A673 (cell line): ENCODE measurements at regions not wholly inside any gene's neighbourhood (a gene's known extent, or its start where the extent isn't known, plus 50 kb on each side); places are given as distances from the start of the nearest gene placed in this dataset.
"Not testable (repeated sequence)": the region's sequence is repeated elsewhere in the genome, so short reads cannot be mapped to it uniquely, and the experiment has no call there.

Experiments
- EZH2 ChIP-seq: fragments of 200-600 bp; sonication (generic); IDR thresholded peaks from 2 replicates; pipeline ENCODE4 v1.6.1; 2017; ENCODE audit warnings: borderline replicate concordance, low read depth, mild to moderate bottlenecking, mixed read lengths, antibody characterized with exemption, low read length; ENCODE audit not compliant: poor library complexity, severe bottlenecking
- TF ChIP-seq, protein P1 (sequence below): fragments of 300-800, 200-600 bp; sonication (generic); conservative IDR thresholded peaks from 2 replicates; pipeline ENCODE4 v1.5.1; 2017; ENCODE audit warnings: low read depth, mild to moderate bottlenecking, antibody characterized with exemption, low read length, moderate library complexity, mixed read lengths

GRCh38 chr11:37431633-37432230 lies 833.7 kb upstream of the RAG2 start:
- TF ChIP-seq, protein P1, sequence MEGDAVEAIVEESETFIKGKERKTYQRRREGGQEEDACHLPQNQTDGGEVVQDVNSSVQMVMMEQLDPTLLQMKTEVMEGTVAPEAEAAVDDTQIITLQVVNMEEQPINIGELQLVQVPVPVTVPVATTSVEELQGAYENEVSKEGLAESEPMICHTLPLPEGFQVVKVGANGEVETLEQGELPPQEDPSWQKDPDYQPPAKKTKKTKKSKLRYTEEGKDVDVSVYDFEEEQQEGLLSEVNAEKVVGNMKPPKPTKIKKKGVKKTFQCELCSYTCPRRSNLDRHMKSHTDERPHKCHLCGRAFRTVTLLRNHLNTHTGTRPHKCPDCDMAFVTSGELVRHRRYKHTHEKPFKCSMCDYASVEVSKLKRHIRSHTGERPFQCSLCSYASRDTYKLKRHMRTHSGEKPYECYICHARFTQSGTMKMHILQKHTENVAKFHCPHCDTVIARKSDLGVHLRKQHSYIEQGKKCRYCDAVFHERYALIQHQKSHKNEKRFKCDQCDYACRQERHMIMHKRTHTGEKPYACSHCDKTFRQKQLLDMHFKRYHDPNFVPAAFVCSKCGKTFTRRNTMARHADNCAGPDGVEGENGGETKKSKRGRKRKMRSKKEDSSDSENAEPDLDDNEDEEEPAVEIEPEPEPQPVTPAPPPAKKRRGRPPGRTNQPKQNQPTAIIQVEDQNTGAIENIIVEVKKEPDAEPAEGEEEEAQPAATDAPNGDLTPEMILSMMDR: not testable (repeated sequence)
- TF ChIP-seq EZH2: not testable (repeated sequence)
